A549 (cell line): ENCODE measurements at regions not wholly inside any gene's neighbourhood (a gene's known extent, or its start where the extent isn't known, plus 50 kb on each side); places are given as distances from the start of the nearest gene placed in this dataset.

Experiments used
- ATAC-seq, 2 experiments: fragments of 200-7000 bp in 1 of 2; fragments of >200 bp in 1 of 2; cut with Nextera tagmentation in 1 of 2; cut with Tn5 transposase in 1 of 2; 3 replicates each; pipeline versions ENCODE4 v1.8.0 to v1.9.1; 2018 to 2020; ENCODE audit warnings: mild to moderate bottlenecking in 1 of 2, moderate library complexity in 1 of 2
- CTCF ChIA-PET: fragments of 300-600 bp; sonication (Branson Sonifier 250); formaldehyde crosslinking; extraction: SDS; loops from one replicate; lab custom pipeline; 2021; ENCODE audit warnings: antibody characterized with exemption, inconsistent platforms; lab: Yijun Ruan, JAX
- POLR2A ChIA-PET: fragments of 350-600 bp; formaldehyde crosslinking; extraction: SDS; loops from one replicate; lab custom pipeline; 2021; ENCODE audit warnings: antibody characterized with exemption, inconsistent platforms; lab: Yijun Ruan, JAX
- DNase-seq, 2 experiments: peaks; one replicate each; pipeline versions ENCODE4 v3.0.0 to v3.0.0-alpha.2; 2011 to 2016; ENCODE audit warnings: low read depth in 1 of 2, low spot score in 1 of 2
- FAIRE-seq: peaks from 2 replicates; lab custom pipeline; 2011; peaks lifted over from hg19 to GRCh38; lab: Jason Lieb, UNC
- H3K27ac ChIP-seq, 2 experiments: fragments of >200 bp; sonication (Bioruptor Twin); formaldehyde crosslinking; 3 replicates each; pipeline ENCODE4 v1.5.1; 2016 to 2017
- H3K4me1 ChIP-seq: fragments of >200 bp; sonication (Bioruptor Twin); formaldehyde crosslinking; 3 replicates; pipeline ENCODE4 v1.6.1; 2016
- H3K4me2 ChIP-seq: fragments of >200 bp; sonication (Bioruptor Twin); formaldehyde crosslinking; 3 replicates; pipeline ENCODE4 v1.6.1; 2016
- H3K4me3 ChIP-seq: fragments of >200 bp; sonication (Bioruptor Twin); formaldehyde crosslinking; 3 replicates; pipeline ENCODE4 v1.5.1; 2016
- H3K9me3 ChIP-seq: fragments of >200 bp; sonication (Bioruptor Twin); formaldehyde crosslinking; 3 replicates; pipeline ENCODE4 v1.6.1; 2016
- BHLHE40 ChIP-seq: IDR thresholded peaks from 2 replicates; pipeline ENCODE4 v1.6.1; 2012; ENCODE audit warnings: low read depth, low read length, inconsistent platforms
- CBX2 ChIP-seq: fragments of 200-600 bp; sonication (generic); IDR thresholded peaks from 2 replicates; pipeline ENCODE4 v1.6.1; 2016; ENCODE audit warnings: low read depth, mild to moderate bottlenecking, borderline replicate concordance
- CEBPB ChIP-seq, 2 experiments: fragments of >200 bp in 1 of 2; sonication (Bioruptor Twin) in 1 of 2; formaldehyde crosslinking in 1 of 2; IDR thresholded peaks; 2 replicates each; pipeline ENCODE4 v1.6.1; 2012 to 2016
- CHD4 ChIP-seq: fragments of 200-600 bp; sonication (generic); IDR thresholded peaks from 2 replicates; pipeline ENCODE4 v1.6.1; 2016; ENCODE audit warnings: antibody characterized with exemption, mild to moderate bottlenecking, borderline replicate concordance
- EHF ChIP-seq: fragments of 250-450 bp; sonication (Bioruptor Pico); IDR thresholded peaks from 2 replicates; pipeline ENCODE4 v1.5.0; 2020; ENCODE audit warnings: mild to moderate bottlenecking
- EHMT2 ChIP-seq: fragments of 200-600 bp; sonication (generic); IDR thresholded peaks from 2 replicates; pipeline ENCODE4 v1.6.1; 2016; ENCODE audit warnings: antibody characterized with exemption, low read depth, mild to moderate bottlenecking, moderate library complexity
- FOSB ChIP-seq: fragments of 250-450 bp; sonication (Bioruptor Pico); IDR thresholded peaks from 2 replicates; pipeline ENCODE4 v1.5.0; 2020; ENCODE audit warnings: mild to moderate bottlenecking, moderate library complexity
- FOSL2 ChIP-seq, 2 experiments: fragments of 450-650 bp in 1 of 2; fragments of >200 bp in 1 of 2; sonication (Bioruptor Twin) in 1 of 2; formaldehyde crosslinking; IDR thresholded peaks; 2 replicates each; pipeline versions ENCODE4 v1.5.0 to v1.6.1; 2016 to 2020; ENCODE audit warnings: mild to moderate bottlenecking in 1 of 2, moderate library complexity in 1 of 2
- GATA3 ChIP-seq: IDR thresholded peaks from 2 replicates; pipeline ENCODE4 v1.6.1; 2012; ENCODE audit warnings: borderline replicate concordance
- HEYL ChIP-seq: fragments of 250-450 bp; sonication (Bioruptor Pico); IDR thresholded peaks from 2 replicates; pipeline ENCODE4 v1.8.0; 2021; ENCODE audit warnings: mild to moderate bottlenecking, moderate library complexity
- JUN ChIP-seq, 2 experiments: fragments of >200 bp; sonication (Bioruptor Twin); formaldehyde crosslinking; IDR thresholded peaks; 2 replicates in 1 of 2; 3 replicates in 1 of 2; pipeline ENCODE4 v1.6.1; 2016 to 2017
- JUNB ChIP-seq: fragments of >200 bp; sonication (Bioruptor Twin); formaldehyde crosslinking; IDR thresholded peaks from 2 replicates; pipeline ENCODE4 v1.6.1; 2016
- KDM5A ChIP-seq: fragments of 200-600 bp; sonication (generic); IDR thresholded peaks from 2 replicates; pipeline ENCODE4 v1.6.1; 2016; ENCODE audit warnings: antibody characterized with exemption, mild to moderate bottlenecking
- MYC ChIP-seq: IDR thresholded peaks from 2 replicates; pipeline ENCODE4 v1.6.1; 2012; ENCODE audit warnings: mild to moderate bottlenecking, inconsistent platforms, low read length, improper control_type of control experiment, borderline replicate concordance
- RAD21 ChIP-seq, 2 experiments: fragments of >200 bp in 1 of 2; sonication (Bioruptor Twin) in 1 of 2; formaldehyde crosslinking in 1 of 2; IDR thresholded peaks in 1 of 2; conservative IDR thresholded peaks in 1 of 2; 2 replicates in 1 of 2; 3 replicates in 1 of 2; pipeline ENCODE4 v1.6.1; 2012 to 2018; ENCODE audit warnings: inconsistent platforms in 1 of 2
- RCOR1 ChIP-seq: fragments of 150-350 bp; IDR thresholded peaks from 2 replicates; pipeline ENCODE4 v1.6.1; 2014; ENCODE audit warnings: antibody characterized with exemption, low read length, low read depth
- RFX5 ChIP-seq: fragments of 450-650 bp; IDR thresholded peaks from 2 replicates; pipeline ENCODE4 v1.7.1; 2014; ENCODE audit warnings: antibody characterized with exemption, mild to moderate bottlenecking, moderate library complexity
- RNF2 ChIP-seq: fragments of 200-600 bp; sonication (generic); IDR thresholded peaks from 2 replicates; pipeline ENCODE4 v1.6.1; 2016; ENCODE audit warnings: low read depth, mild to moderate bottlenecking, antibody characterized with exemption, moderate library complexity, borderline replicate concordance
- SMC3 ChIP-seq: fragments of >200 bp; sonication (Bioruptor Twin); formaldehyde crosslinking; IDR thresholded peaks from 3 replicates; pipeline ENCODE4 v1.6.1; 2018; ENCODE audit warnings: inconsistent platforms
- TFCP2L1 ChIP-seq: fragments of 250-450 bp; sonication (Bioruptor Pico); IDR thresholded peaks from 2 replicates; pipeline ENCODE4 v1.5.0; 2021; ENCODE audit warnings: mild to moderate bottlenecking
- ZNF302 ChIP-seq: fragments of 250-450 bp; sonication (Bioruptor Pico); IDR thresholded peaks from 2 replicates; pipeline ENCODE4 v1.9.0; 2021; ENCODE audit warnings: inconsistent platforms, mild to moderate bottlenecking, moderate library complexity
- ZSCAN20 ChIP-seq: fragments of 250-450 bp; sonication (Bioruptor Pico); IDR thresholded peaks from 2 replicates; pipeline ENCODE4 v1.8.0; 2022; ENCODE audit warnings: mild to moderate bottlenecking, moderate library complexity
- WGBS: methylation state at CpG from one replicate; pipeline ENCODE4 v1.1.6; 2017; ENCODE audit errors: missing lambda C conversion rate; 5-methylcytosine and 5-hydroxymethylcytosine counted together
- TF ChIP-seq, protein P1 (sequence below): fragments of >200 bp; sonication (Bioruptor Twin); formaldehyde crosslinking; IDR thresholded peaks from 3 replicates; pipeline ENCODE4 v1.6.1; 2016
- TF ChIP-seq, protein P2 (sequence below): fragments of >200 bp; sonication (Bioruptor Twin); formaldehyde crosslinking; IDR thresholded peaks from 3 replicates; pipeline ENCODE4 v1.5.1; 2016
- TF ChIP-seq, protein P3 (sequence below): IDR thresholded peaks from 2 replicates; pipeline ENCODE4 v1.6.1; 2012

DNA sequence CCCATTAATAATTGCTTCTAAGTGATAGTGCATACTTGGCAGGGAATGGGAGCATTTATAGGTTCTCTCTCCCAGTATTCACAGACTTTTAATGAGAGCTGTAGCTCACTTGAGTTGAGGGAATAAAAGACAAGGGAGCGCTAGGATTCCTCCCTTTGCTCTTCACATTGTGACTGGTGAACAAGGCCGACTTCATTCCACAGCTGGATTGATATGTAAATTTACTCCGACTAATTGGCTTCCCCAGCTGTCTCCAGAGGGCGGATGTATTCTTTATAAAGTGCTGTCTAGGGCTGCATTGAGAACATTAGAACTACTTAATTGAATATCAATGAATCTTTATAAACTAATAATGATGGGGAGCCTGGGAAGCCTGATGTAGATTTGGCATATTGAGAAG lies 63.4 kb downstream of the GPR50 start:
- H3K4me3 ChIP-seq: no peak overlapping the region
- CTCF ChIA-PET: no interaction called here
- ATAC-seq (no peak), FAIRE-seq (no peak), DNase-seq (no peak)
- 0% methylated on average over 4 of the region's 4 CpGs for WGBS
- no peaks in the 10 kb centered on the region for H3K9me3 ChIP-seq
- H3K4me2 ChIP-seq: no peak overlapping the region
- H3K4me1 ChIP-seq: no peaks in the 10 kb centered on the region
- POLR2A ChIA-PET: no interaction called here
- no peak overlapping the region for H3K27ac ChIP-seq
- TF ChIP-seq MYC (no peak), BHLHE40 (no peak), JUN (IDR thresholded peaks at IDR 0.05) (no peak), RNF2 (no peak), ZSCAN20 (CRISPR knock-in tag) (no peak), RCOR1 (no peak), ZNF302 (CRISPR knock-in tag) (no peak), RFX5 (no peak), JUNB (no peak), GATA3 (no peak), HEYL (CRISPR knock-in tag) (no peak), CHD4 (no peak), EHF (no peak), CBX2 (no peak), FOSB (CRISPR knock-in tag) (no peak)
- TF ChIP-seq, protein P1, sequence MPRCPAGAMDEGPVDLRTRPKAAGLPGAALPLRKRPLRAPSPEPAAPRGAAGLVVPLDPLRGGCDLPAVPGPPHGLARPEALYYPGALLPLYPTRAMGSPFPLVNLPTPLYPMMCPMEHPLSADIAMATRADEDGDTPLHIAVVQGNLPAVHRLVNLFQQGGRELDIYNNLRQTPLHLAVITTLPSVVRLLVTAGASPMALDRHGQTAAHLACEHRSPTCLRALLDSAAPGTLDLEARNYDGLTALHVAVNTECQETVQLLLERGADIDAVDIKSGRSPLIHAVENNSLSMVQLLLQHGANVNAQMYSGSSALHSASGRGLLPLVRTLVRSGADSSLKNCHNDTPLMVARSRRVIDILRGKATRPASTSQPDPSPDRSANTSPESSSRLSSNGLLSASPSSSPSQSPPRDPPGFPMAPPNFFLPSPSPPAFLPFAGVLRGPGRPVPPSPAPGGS: no peak

- DNase-seq (no peak), ATAC-seq (no peak), FAIRE-seq (no peak)
- Histone ChIP-seq H3K27ac (no peak overlapping the region), H3K9me3 (no peaks in the 10 kb centered on the region), H3K4me2 (no peak overlapping the region), H3K4me1 (no peaks in the 10 kb centered on the region), H3K4me3 (no peak overlapping the region)
- TF ChIP-seq SMC3 (no peak), EHF (no peak), CEBPB (IDR thresholded peaks at IDR 0.05) (no peak), RAD21 (conservative IDR thresholded peaks at IDR 0.05 in 1 of 2, IDR thresholded peaks at IDR 0.05 in 1 of 2) (no peak), EHMT2 (no peak), TFCP2L1 (CRISPR knock-in tag) (no peak), ZSCAN20 (CRISPR knock-in tag) (no peak), KDM5A (no peak), FOSL2 (IDR thresholded peaks at IDR 0.05) (no peak), FOSL2 (CRISPR knock-in tag; IDR thresholded peaks at IDR 0.05) (no peak), MYC (no peak)
- TF ChIP-seq, protein P2, sequence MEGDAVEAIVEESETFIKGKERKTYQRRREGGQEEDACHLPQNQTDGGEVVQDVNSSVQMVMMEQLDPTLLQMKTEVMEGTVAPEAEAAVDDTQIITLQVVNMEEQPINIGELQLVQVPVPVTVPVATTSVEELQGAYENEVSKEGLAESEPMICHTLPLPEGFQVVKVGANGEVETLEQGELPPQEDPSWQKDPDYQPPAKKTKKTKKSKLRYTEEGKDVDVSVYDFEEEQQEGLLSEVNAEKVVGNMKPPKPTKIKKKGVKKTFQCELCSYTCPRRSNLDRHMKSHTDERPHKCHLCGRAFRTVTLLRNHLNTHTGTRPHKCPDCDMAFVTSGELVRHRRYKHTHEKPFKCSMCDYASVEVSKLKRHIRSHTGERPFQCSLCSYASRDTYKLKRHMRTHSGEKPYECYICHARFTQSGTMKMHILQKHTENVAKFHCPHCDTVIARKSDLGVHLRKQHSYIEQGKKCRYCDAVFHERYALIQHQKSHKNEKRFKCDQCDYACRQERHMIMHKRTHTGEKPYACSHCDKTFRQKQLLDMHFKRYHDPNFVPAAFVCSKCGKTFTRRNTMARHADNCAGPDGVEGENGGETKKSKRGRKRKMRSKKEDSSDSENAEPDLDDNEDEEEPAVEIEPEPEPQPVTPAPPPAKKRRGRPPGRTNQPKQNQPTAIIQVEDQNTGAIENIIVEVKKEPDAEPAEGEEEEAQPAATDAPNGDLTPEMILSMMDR: no peak
- TF ChIP-seq, protein P3, sequence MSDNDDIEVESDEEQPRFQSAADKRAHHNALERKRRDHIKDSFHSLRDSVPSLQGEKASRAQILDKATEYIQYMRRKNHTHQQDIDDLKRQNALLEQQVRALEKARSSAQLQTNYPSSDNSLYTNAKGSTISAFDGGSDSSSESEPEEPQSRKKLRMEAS: no peak
- ChIA-PET CTCF (no interaction called here), POLR2A (no interaction called here)
- WGBS: 6% methylated on average over 1 of the region's 1 CpG
Measured at GRCh38 chrX:151240237-151240636, 63.9 kb downstream of the GPR50 start.
